A673 (cell line): ENCODE measurements at regions not wholly inside any gene's neighbourhood (a gene's known extent, or its start where the extent isn't known, plus 50 kb on each side); places are given as distances from the start of the nearest gene placed in this dataset.
"Not testable (repeated sequence)": the region's sequence is repeated elsewhere in the genome, so short reads cannot be mapped to it uniquely, and the experiment has no call there.

Source experiments
- CTCF ChIP-seq: fragments of 300-800, 200-600 bp; sonication (generic); conservative IDR thresholded peaks from 2 replicates; pipeline ENCODE4 v1.5.1; 2017; ENCODE audit warnings: low read depth, mild to moderate bottlenecking, antibody characterized with exemption, low read length, moderate library complexity, mixed read lengths
- EZH2 ChIP-seq: fragments of 200-600 bp; sonication (generic); IDR thresholded peaks from 2 replicates; pipeline ENCODE4 v1.6.1; 2017; ENCODE audit warnings: borderline replicate concordance, low read depth, mild to moderate bottlenecking, mixed read lengths, antibody characterized with exemption, low read length; ENCODE audit not compliant: poor library complexity, severe bottlenecking

- not testable (repeated sequence) for TF ChIP-seq CTCF, EZH2
Measured at GRCh38 chr15:20250206-20250605, 291.4 kb downstream of the GOLGA6L6 start.
